K562 (cell line): ENCODE measurements at regions not wholly inside any gene's neighbourhood (a gene's known extent, or its start where the extent isn't known, plus 50 kb on each side); places are given as distances from the start of the nearest gene placed in this dataset.

Experiments used
- CREB3 ChIP-seq: fragments of 450-650 bp; conservative IDR thresholded peaks from 2 replicates; pipeline ENCODE4 v1.6.1; 2016; ENCODE audit warnings: missing genetic modification characterization, low read depth, mild to moderate bottlenecking, missing compliant biosample characterization, moderate library complexity
- ETS1 ChIP-seq: conservative IDR thresholded peaks from 2 replicates; pipeline ENCODE4 v1.6.1; 2011; ENCODE audit warnings: low read depth, mild to moderate bottlenecking, low read length; ENCODE audit not compliant: control insufficient read depth
- GATA2 ChIP-seq: sonication (generic); formaldehyde crosslinking; IDR thresholded peaks from 2 replicates; pipeline ENCODE4 v1.4.0; 2020; ENCODE audit warnings: mild to moderate bottlenecking, missing genetic modification reagents
- MAFF ChIP-seq: IDR thresholded peaks from 2 replicates; pipeline ENCODE4 v1.6.1; 2012; ENCODE audit warnings: low read length, improper control_type of control experiment
- NR2C2 ChIP-seq, 2 experiments: fragments of 200-800 bp in 1 of 2; sonication (Bioruptor generic) in 1 of 2; sonication (generic) in 1 of 2; formaldehyde crosslinking in 1 of 2; IDR thresholded peaks; 2 replicates each; pipeline versions ENCODE4 v1.6.1 to v1.8.0; 2016 to 2022; ENCODE audit warnings: mild to moderate bottlenecking in 1 of 2, missing compliant biosample characterization in 1 of 2, missing genetic modification characterization in 1 of 2, missing genetic modification reagents in 1 of 2
- RBM25 ChIP-seq: fragments of 200-400 bp; formaldehyde crosslinking; IDR thresholded peaks from 2 replicates; pipeline ENCODE4 v1.6.1; 2018; ENCODE audit warnings: low read length, low read depth, moderate library complexity; ENCODE audit not compliant: severe bottlenecking
- ZKSCAN1 ChIP-seq: fragments of 150-350 bp; IDR thresholded peaks from 2 replicates; pipeline ENCODE4 v1.6.1; 2016; ENCODE audit warnings: low read depth, low read length
- ZNF24 ChIP-seq: fragments of 450-650 bp; IDR thresholded peaks from 2 replicates; pipeline ENCODE4 v1.6.1; 2016

- TF ChIP-seq ZKSCAN1 = no peak
- no peak for TF ChIP-seq ZNF24
- no peak for TF ChIP-seq NR2C2 (CRISPR knock-in tag; IDR thresholded peaks at IDR 0.05)
- TF ChIP-seq NR2C2 (tag; IDR thresholded peaks at IDR 0.05) = no peak
- no peak for TF ChIP-seq ETS1
- TF ChIP-seq GATA2 (CRISPR knock-in tag) = no peak
- no peak for TF ChIP-seq RBM25
- no peak for TF ChIP-seq MAFF
- no peak for TF ChIP-seq CREB3 (tag)
Measured at GRCh38 chr2:194424683-194425209, 1232.3 kb upstream of the SLC39A10 start.
